ENCODE measurements at regions not wholly inside any gene's neighbourhood (a gene's known extent, or its start where the extent isn't known, plus 50 kb on each side); places are given as distances from the start of the nearest gene placed in this dataset.

GRCh38 chr5:176175101-176175852 is 62.9 kb upstream of the SIMC1 start:
- 63% methylated on average over 14 of the region's 16 CpGs for WGBS (ENCODE audit: low lambda C conversion rate)
- no peaks in the 10 kb centered on the region; a peak in 1 of 4 replicates for H3K4me1 ChIP-seq (ENCODE audit: control insufficient read depth in 1 of 2, insufficient read depth in 2 of 2, low read depth in 1 of 2, low read length in 1 of 2)
- H4K20me1 ChIP-seq (ENCODE audit: insufficient read depth) = no peaks in the 10 kb centered on the region
- no peak overlapping the region for H3K27ac ChIP-seq (ENCODE audit: low read depth in 2 of 2, low read length in 1 of 2)
- no peaks in the 10 kb centered on the region for H3K9me3 ChIP-seq
- no peak overlapping the region for H3K9ac ChIP-seq
- H3K4me2 ChIP-seq = no peak overlapping the region
- ChIA-PET POLR2A (no interaction called here), CTCF (no interaction called here)
- H2AFZ ChIP-seq (ENCODE audit: low read depth) = no peak overlapping the region
- H3F3A ChIP-seq (replicated peaks; ENCODE audit: insufficient read depth) = no peaks in the 10 kb centered on the region
- TF ChIP-seq RAD21 (IDR thresholded peaks at IDR 0.05; ENCODE audit: low read length) (no peak), GABPA (IDR thresholded peaks at IDR 0.05; ENCODE audit: low read depth) (no peak), RCOR1 (IDR thresholded peaks at IDR 0.05; ENCODE audit: low read length) (no peak), JUND (IDR thresholded peaks at IDR 0.05) (no peak), USF1 (IDR thresholded peaks at IDR 0.05; ENCODE audit: borderline replicate concordance, low read depth) (no peak), TCF12 (IDR thresholded peaks at IDR 0.05) (no peak), FOXJ3 (CRISPR knock-in tag; IDR thresholded peaks at IDR 0.05) (no peak), PBX3 (IDR thresholded peaks at IDR 0.05) (no peak), FOXM1 (IDR thresholded peaks at IDR 0.05; ENCODE audit: low read depth) (no peak), NFIC (IDR thresholded peaks at IDR 0.05; ENCODE audit: borderline replicate concordance) (no peak), EZH2phosphoT487 (IDR thresholded peaks at IDR 0.05; ENCODE audit: borderline replicate concordance, low read depth) (no peak), TEAD4 (IDR thresholded peaks at IDR 0.05; ENCODE audit: borderline replicate concordance, insufficient read depth) (no peak), TAF1 (IDR thresholded peaks at IDR 0.05; ENCODE audit: borderline replicate concordance, low read depth, low read length) (no peak), USF2 (IDR thresholded peaks at IDR 0.05; ENCODE audit: borderline replicate concordance, low read depth, low read length) (no peak), POLR2AphosphoS5 (IDR thresholded peaks at IDR 0.05; ENCODE audit: low read depth, low read length) (no peak)
- TF ChIP-seq, protein P1, sequence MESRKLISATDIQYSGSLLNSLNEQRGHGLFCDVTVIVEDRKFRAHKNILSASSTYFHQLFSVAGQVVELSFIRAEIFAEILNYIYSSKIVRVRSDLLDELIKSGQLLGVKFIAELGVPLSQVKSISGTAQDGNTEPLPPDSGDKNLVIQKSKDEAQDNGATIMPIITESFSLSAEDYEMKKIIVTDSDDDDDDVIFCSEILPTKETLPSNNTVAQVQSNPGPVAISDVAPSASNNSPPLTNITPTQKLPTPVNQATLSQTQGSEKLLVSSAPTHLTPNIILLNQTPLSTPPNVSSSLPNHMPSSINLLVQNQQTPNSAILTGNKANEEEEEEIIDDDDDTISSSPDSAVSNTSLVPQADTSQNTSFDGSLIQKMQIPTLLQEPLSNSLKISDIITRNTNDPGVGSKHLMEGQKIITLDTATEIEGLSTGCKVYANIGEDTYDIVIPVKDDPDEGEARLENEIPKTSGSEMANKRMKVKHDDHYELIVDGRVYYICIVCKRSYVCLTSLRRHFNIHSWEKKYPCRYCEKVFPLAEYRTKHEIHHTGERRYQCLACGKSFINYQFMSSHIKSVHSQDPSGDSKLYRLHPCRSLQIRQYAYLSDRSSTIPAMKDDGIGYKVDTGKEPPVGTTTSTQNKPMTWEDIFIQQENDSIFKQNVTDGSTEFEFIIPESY (IDR thresholded peaks at IDR 0.05; ENCODE audit: borderline replicate concordance, low read depth) = no peak
- TF ChIP-seq, protein P2, sequence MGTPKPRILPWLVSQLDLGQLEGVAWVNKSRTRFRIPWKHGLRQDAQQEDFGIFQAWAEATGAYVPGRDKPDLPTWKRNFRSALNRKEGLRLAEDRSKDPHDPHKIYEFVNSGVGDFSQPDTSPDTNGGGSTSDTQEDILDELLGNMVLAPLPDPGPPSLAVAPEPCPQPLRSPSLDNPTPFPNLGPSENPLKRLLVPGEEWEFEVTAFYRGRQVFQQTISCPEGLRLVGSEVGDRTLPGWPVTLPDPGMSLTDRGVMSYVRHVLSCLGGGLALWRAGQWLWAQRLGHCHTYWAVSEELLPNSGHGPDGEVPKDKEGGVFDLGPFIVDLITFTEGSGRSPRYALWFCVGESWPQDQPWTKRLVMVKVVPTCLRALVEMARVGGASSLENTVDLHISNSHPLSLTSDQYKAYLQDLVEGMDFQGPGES (IDR thresholded peaks at IDR 0.05; ENCODE audit: low read depth, low read length) = no peak
- TF ChIP-seq, protein P3, sequence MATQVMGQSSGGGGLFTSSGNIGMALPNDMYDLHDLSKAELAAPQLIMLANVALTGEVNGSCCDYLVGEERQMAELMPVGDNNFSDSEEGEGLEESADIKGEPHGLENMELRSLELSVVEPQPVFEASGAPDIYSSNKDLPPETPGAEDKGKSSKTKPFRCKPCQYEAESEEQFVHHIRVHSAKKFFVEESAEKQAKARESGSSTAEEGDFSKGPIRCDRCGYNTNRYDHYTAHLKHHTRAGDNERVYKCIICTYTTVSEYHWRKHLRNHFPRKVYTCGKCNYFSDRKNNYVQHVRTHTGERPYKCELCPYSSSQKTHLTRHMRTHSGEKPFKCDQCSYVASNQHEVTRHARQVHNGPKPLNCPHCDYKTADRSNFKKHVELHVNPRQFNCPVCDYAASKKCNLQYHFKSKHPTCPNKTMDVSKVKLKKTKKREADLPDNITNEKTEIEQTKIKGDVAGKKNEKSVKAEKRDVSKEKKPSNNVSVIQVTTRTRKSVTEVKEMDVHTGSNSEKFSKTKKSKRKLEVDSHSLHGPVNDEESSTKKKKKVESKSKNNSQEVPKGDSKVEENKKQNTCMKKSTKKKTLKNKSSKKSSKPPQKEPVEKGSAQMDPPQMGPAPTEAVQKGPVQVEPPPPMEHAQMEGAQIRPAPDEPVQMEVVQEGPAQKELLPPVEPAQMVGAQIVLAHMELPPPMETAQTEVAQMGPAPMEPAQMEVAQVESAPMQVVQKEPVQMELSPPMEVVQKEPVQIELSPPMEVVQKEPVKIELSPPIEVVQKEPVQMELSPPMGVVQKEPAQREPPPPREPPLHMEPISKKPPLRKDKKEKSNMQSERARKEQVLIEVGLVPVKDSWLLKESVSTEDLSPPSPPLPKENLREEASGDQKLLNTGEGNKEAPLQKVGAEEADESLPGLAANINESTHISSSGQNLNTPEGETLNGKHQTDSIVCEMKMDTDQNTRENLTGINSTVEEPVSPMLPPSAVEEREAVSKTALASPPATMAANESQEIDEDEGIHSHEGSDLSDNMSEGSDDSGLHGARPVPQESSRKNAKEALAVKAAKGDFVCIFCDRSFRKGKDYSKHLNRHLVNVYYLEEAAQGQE (IDR thresholded peaks at IDR 0.05; ENCODE audit: low read depth, low read length) = no peak
- no peaks in the 10 kb centered on the region for H3K9me2 ChIP-seq
- no peak for DNase-seq
- H3K4me3 ChIP-seq (ENCODE audit: low read depth in 2 of 2, low read length in 1 of 2) = no peak overlapping the region
- H3K27me3 ChIP-seq (ENCODE audit: insufficient read depth) = no peaks in the 10 kb centered on the region
- H3K79me2 ChIP-seq (ENCODE audit: insufficient read depth) = no peaks in the 10 kb centered on the region
- no peaks in the 10 kb centered on the region for H3K36me3 ChIP-seq (replicated peaks in 1 of 2; ENCODE audit: control insufficient read depth in 1 of 2, insufficient read depth in 2 of 2, low read length in 1 of 2)
